B cell (primary cell): ENCODE measurements at regions not wholly inside any gene's neighbourhood (a gene's known extent, or its start where the extent isn't known, plus 50 kb on each side); places are given as distances from the start of the nearest gene placed in this dataset.

Experiments used
- EZH2 ChIP-seq: IDR thresholded peaks from 2 replicates; pipeline ENCODE4 v1.6.1; 2012; ENCODE audit warnings: borderline replicate concordance, low read depth, mild to moderate bottlenecking, moderate library complexity, low read length; ENCODE audit not compliant: insufficient read depth, poor library complexity, severe bottlenecking
- TF ChIP-seq, protein P1 (sequence below): fragments of 200-600 bp; IDR thresholded peaks from one replicate; pipeline ENCODE4 v1.8.0; 2022; ENCODE audit warnings: antibody characterized with exemption, mild to moderate bottlenecking

DNA sequence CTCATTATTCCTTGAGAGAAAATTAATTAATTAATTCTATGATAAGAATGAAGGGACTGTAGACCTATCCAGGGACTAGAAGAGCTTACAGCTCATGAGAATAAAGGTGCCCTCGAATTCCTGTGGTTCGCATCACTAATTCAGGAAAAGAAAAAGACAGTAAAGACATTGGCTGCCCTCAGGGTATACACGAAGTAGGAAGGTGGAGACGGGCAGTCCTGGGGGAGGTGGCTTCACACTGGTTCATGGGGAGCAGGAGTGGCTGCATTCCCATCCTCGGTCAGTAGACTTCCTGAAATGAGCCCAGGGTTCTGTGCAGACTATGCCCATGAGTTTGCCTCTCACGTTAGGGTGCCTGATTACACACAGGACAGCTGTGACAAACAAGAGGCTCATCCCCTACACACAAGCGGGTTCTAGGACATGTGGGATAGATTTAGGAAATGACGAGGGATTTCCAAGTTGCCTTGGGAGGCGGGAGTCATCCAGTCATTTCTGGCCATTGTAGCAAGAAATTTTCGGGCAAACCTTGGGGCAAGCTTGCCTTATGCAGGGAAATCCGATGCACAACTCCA lies 282.2 kb downstream of the CYP26B1 start:
- no peak for TF ChIP-seq EZH2
- TF ChIP-seq, protein P1, sequence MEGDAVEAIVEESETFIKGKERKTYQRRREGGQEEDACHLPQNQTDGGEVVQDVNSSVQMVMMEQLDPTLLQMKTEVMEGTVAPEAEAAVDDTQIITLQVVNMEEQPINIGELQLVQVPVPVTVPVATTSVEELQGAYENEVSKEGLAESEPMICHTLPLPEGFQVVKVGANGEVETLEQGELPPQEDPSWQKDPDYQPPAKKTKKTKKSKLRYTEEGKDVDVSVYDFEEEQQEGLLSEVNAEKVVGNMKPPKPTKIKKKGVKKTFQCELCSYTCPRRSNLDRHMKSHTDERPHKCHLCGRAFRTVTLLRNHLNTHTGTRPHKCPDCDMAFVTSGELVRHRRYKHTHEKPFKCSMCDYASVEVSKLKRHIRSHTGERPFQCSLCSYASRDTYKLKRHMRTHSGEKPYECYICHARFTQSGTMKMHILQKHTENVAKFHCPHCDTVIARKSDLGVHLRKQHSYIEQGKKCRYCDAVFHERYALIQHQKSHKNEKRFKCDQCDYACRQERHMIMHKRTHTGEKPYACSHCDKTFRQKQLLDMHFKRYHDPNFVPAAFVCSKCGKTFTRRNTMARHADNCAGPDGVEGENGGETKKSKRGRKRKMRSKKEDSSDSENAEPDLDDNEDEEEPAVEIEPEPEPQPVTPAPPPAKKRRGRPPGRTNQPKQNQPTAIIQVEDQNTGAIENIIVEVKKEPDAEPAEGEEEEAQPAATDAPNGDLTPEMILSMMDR, result no peak
